ES-I3 (cell line): ENCODE measurements at regions not wholly inside any gene's neighbourhood (a gene's known extent, or its start where the extent isn't known, plus 50 kb on each side); places are given as distances from the start of the nearest gene placed in this dataset.
A peak's percentile ranks its signal among the peaks of the same experiment; 100 is the strongest.

Source experiments
- H3K36me3 ChIP-seq: 2 replicates; pipeline ENCODE4 v1.6.1; 2013; ENCODE audit warnings: mild to moderate bottlenecking, low read length, control low read depth, moderate library complexity; ENCODE audit not compliant: insufficient read depth
- H3K4me1 ChIP-seq: 2 replicates; pipeline ENCODE4 v1.6.1; 2013; ENCODE audit warnings: mild to moderate bottlenecking, control low read depth, low read length; ENCODE audit not compliant: insufficient read depth
- H3K9ac ChIP-seq: 2 replicates; pipeline ENCODE4 v1.6.1; 2013; ENCODE audit warnings: low read depth, mild to moderate bottlenecking, low read length, moderate library complexity
- H3K9me3 ChIP-seq: 2 replicates; pipeline ENCODE4 v1.6.1; 2013; ENCODE audit warnings: mild to moderate bottlenecking, low read length, moderate library complexity; ENCODE audit not compliant: control insufficient read depth, insufficient read depth

- H3K4me1 ChIP-seq: peaks cover 14% of the 10 kb centered on the region
- H3K9ac ChIP-seq: no peak overlapping the region
- no peaks in the 10 kb centered on the region for H3K9me3 ChIP-seq
Observed at GRCh38 chr5:159438092-159438491, 107.8 kb upstream of the IL12B start.

GRCh38 chr5:159439002-159439401 lies 108.7 kb upstream of the IL12B start:
- Histone ChIP-seq H3K4me1 (peaks cover 14% of the 10 kb centered on the region), H3K9ac (no peak overlapping the region), H3K9me3 (no peaks in the 10 kb centered on the region), H3K36me3 (no peaks in the 10 kb centered on the region)

More at GRCh38 chr5:159438092-159438491, 107.8 kb upstream of the IL12B start:
- no peaks in the 10 kb centered on the region for H3K36me3 ChIP-seq

- Histone ChIP-seq H3K9ac (no peak overlapping the region), H3K4me1 (peaks cover 14% of the 10 kb centered on the region)
Observed at GRCh38 chr5:159440235-159440634, 109.9 kb upstream of the IL12B start.

GRCh38 chr5:159440968-159441367 lies 110.7 kb upstream of the IL12B start:
- H3K9ac ChIP-seq: no peak overlapping the region
- H3K9me3 ChIP-seq: no peaks in the 10 kb centered on the region
- H3K36me3 ChIP-seq: no peaks in the 10 kb centered on the region
- peaks cover 14% of the 10 kb centered on the region for H3K4me1 ChIP-seq

More at GRCh38 chr5:159440235-159440634, 109.9 kb upstream of the IL12B start:
- H3K36me3 ChIP-seq: no peaks in the 10 kb centered on the region
- no peaks in the 10 kb centered on the region for H3K9me3 ChIP-seq

- Histone ChIP-seq H3K9me3 (no peaks in the 10 kb centered on the region), H3K4me1 (peaks cover 14% of the 10 kb centered on the region), H3K9ac (no peak overlapping the region), H3K36me3 (no peaks in the 10 kb centered on the region)
Observed at GRCh38 chr5:159441441-159441840, 111.2 kb upstream of the IL12B start.

GRCh38 chr5:159442206-159442850 lies 112.0 kb upstream of the IL12B start:
- H3K9me3 ChIP-seq: no peaks in the 10 kb centered on the region
- H3K36me3 ChIP-seq: no peaks in the 10 kb centered on the region
- H3K4me1 ChIP-seq: peaks cover 14% of the 10 kb centered on the region
- 0 out of 2 replicates have a peak overlapping the region, but pooled peaks have one; percentile 29 for H3K9ac ChIP-seq

GRCh38 chr5:159444441-159445082 lies 114.3 kb upstream of the IL12B start:
- no peak overlapping the region for H3K9ac ChIP-seq
- H3K4me1 ChIP-seq: peaks cover 14% of the 10 kb centered on the region
- H3K9me3 ChIP-seq: no peaks in the 10 kb centered on the region

GRCh38 chr5:159447116-159447515 lies 116.8 kb upstream of the IL12B start:
- Histone ChIP-seq H3K36me3 (no peaks in the 10 kb centered on the region), H3K9ac (no peak overlapping the region), H3K9me3 (no peaks in the 10 kb centered on the region), H3K4me1 (peaks cover 7% of the 10 kb centered on the region; the same call in 1 of the 2 replicates)

More at GRCh38 chr5:159444441-159445082, 114.3 kb upstream of the IL12B start:
- H3K36me3 ChIP-seq: no peaks in the 10 kb centered on the region

- no peaks in the 10 kb centered on the region for H3K4me1 ChIP-seq
- H3K9me3 ChIP-seq: no peaks in the 10 kb centered on the region
- no peaks in the 10 kb centered on the region for H3K36me3 ChIP-seq
- no peak overlapping the region for H3K9ac ChIP-seq
Observed at GRCh38 chr5:159448841-159449407, 118.6 kb upstream of the IL12B start.

GRCh38 chr5:159449925-159450324 lies 119.6 kb upstream of the IL12B start:
- H3K9me3 ChIP-seq: no peaks in the 10 kb centered on the region

GRCh38 chr5:159450417-159450816 lies 120.1 kb upstream of the IL12B start:
- no peaks in the 10 kb centered on the region for H3K9me3 ChIP-seq
- no peaks in the 10 kb centered on the region for H3K36me3 ChIP-seq

More at GRCh38 chr5:159449925-159450324, 119.6 kb upstream of the IL12B start:
- no peak overlapping the region for H3K9ac ChIP-seq
- H3K4me1 ChIP-seq: no peaks in the 10 kb centered on the region
- H3K36me3 ChIP-seq: no peaks in the 10 kb centered on the region

GRCh38 chr5:159451197-159452052 lies 121.1 kb upstream of the IL12B start:
- Histone ChIP-seq H3K36me3 (no peaks in the 10 kb centered on the region), H3K9me3 (no peaks in the 10 kb centered on the region), H3K9ac (no peak overlapping the region), H3K4me1 (no peaks in the 10 kb centered on the region)

More at GRCh38 chr5:159450417-159450816, 120.1 kb upstream of the IL12B start:
- no peak overlapping the region for H3K9ac ChIP-seq
- H3K4me1 ChIP-seq: no peaks in the 10 kb centered on the region

GRCh38 chr5:159452480-159453167 lies 122.3 kb upstream of the IL12B start:
- no peaks in the 10 kb centered on the region for H3K9me3 ChIP-seq

GRCh38 chr5:159453209-159453608 lies 122.9 kb upstream of the IL12B start:
- no peaks in the 10 kb centered on the region for H3K4me1 ChIP-seq
- H3K9me3 ChIP-seq: no peaks in the 10 kb centered on the region
- no peak overlapping the region for H3K9ac ChIP-seq

More at GRCh38 chr5:159452480-159453167, 122.3 kb upstream of the IL12B start:
- no peaks in the 10 kb centered on the region for H3K4me1 ChIP-seq
- no peaks in the 10 kb centered on the region for H3K36me3 ChIP-seq
- H3K9ac ChIP-seq: no peak overlapping the region

More at GRCh38 chr5:159453209-159453608, 122.9 kb upstream of the IL12B start:
- H3K36me3 ChIP-seq: no peaks in the 10 kb centered on the region
